C4-2B (cell line): ENCODE measurements at regions not wholly inside any gene's neighbourhood (a gene's known extent, or its start where the extent isn't known, plus 50 kb on each side); places are given as distances from the start of the nearest gene placed in this dataset.

ENCODE experiments used
- CTCF ChIP-seq: fragments of 450-650 bp; conservative IDR thresholded peaks from 2 replicates; pipeline ENCODE4 v1.5.1; 2017; ENCODE audit warnings: mild to moderate bottlenecking
- ZFX ChIP-seq: fragments of 450-650 bp; IDR thresholded peaks from 2 replicates; pipeline ENCODE4 v1.6.1; 2017

DNA sequence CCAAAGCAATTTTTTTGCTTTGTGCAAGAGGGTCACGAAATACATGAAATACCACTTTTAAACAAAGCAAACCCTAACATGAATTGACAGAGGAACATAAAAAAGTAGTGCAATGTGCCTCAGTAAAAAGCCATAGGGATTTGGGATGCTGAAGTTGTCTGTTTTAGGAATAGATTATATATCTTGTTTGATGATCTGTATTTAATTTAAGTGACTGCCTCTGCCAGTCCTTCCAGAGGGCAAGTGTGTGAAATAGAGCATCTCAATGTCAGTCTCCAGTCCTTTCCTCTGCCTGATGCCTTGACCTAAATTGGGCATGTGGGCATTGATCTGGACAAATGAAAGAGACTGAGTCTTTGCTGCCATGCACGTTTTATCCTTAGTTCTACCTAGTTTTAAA, 222.8 kb downstream of the PTPRC start:
- TF ChIP-seq CTCF (no peak), ZFX (no peak)
